ENCODE measurements at regions not wholly inside any gene's neighbourhood (a gene's known extent, or its start where the extent isn't known, plus 50 kb on each side); places are given as distances from the start of the nearest gene placed in this dataset.
A peak's percentile ranks its signal among the peaks of the same experiment; 100 is the strongest.

DNA sequence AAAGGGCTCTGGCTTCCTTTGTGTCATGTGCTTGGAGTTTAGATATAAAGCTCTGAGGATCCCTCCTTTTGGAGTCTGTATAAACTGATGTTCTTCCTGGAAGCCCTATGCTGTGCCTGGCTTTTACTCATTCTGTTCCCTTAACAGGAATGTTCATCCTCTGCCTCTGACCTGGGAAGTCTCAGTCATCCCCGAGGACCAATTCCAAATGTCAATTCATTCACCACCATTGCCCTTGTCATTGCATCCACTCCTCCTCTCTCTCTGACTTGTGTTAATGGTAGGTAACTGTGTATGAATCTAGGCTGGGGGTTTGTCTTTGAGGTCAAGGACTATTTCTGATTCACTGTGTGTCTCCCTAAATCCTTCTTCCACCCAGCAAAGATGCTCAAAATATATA lies 204.2 kb upstream of the CAMK1G start:
- DNase-seq (ENCODE audit: low spot score in 2 of 2) (no peak), ATAC-seq (no peak)
- Mint-ChIP-seq H3K9me3 (no peaks in the 10 kb centered on the region), H3K27ac (no peak overlapping the region), H3K36me3 (no peaks in the 10 kb centered on the region)

DNA sequence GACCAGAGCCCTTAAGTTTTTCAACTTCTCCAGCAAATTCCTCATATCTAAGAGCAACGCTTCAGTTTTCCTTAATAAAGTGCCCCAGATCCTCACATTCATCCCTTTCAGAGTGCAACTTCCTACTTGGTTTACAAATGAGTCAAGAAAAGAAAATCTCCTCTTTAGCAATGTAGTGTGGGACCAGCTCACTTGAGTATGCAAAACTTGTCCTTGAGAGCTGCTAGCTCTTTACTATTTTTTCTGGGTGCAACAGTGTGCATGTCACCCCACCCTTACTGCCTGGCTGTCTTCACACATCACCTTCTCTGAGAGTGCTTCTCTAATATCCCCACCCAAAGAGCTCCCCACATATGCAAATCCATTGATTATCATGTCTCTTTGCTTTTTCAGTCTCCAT lies 203.1 kb upstream of the CAMK1G start:
- Mint-ChIP-seq H3K36me3 (no peaks in the 10 kb centered on the region), H3K27ac (no peak overlapping the region), H3K9me3 (no peaks in the 10 kb centered on the region)
- no peak for DNase-seq (ENCODE audit: low spot score in 2 of 2)
- ATAC-seq: no peak

DNA sequence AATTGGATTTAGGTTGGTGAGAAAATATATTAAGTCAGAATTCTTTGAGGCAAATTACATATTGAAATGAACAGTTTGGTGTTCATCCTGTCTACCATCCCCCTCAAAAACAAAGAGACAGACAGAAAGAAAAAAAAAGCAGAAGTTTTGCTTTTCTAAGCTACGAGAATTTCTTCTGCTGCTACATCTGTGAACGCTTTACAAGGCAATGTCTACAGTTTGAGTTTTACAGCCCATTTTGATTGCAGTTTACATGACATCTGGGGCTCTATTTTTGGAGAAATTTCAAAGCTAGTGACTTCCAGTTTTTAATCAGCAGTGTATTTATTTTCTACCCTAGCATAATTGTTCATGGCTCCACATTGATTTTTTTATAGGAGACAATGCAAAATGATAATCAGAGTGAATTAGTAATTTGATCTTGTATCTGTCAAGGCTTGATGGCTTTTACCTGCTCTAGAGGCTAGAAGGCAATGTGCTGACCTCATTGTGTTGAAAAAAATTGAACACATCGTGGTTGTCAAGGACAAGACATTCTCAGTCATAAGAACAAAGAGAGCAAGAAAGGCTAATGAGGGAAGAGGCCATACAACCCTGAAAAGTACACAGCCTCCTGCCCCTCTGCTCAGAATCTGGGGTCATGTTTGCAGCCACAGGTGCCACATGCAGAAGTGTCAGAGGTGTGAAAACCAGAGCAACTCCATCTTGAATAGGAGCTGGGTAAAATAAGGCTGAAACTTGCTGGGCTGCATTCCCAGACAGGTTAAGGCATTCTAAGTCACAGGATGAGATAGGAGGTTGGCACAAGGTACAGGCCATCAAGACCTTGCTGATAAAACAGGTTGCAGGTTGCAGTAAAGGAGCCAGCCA lies 201.0 kb upstream of the CAMK1G start:
- no peak for ATAC-seq
- no peak for DNase-seq (ENCODE audit: low spot score in 2 of 2)
- H3K36me3 Mint-ChIP-seq: no peaks in the 10 kb centered on the region
- H3K9me3 Mint-ChIP-seq: no peaks in the 10 kb centered on the region
- no peak overlapping the region for H3K27ac Mint-ChIP-seq

DNA sequence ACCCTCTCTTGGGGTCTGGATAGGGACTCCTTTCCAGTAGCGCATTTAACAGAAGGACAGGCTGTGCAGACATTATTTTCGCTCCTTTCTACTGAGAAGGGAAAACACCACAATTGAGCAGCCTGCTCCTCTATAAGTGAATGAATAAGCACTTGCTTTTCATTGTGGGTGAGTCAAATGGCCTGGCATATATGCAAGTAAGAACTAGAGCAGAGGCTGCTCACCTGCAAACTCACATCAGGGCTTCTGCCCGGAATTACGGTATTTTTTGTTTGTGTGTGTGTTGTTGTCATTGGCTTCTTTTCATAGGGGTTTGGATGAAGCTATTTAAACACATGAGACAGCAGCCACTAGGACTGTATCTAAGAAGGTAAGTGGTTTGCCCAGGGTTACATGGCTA lies 200.1 kb upstream of the CAMK1G start:
- ATAC-seq: no peak
- no peak for DNase-seq (ENCODE audit: low spot score in 2 of 2)
- Mint-ChIP-seq H3K27ac (no peak overlapping the region), H3K36me3 (no peaks in the 10 kb centered on the region), H3K9me3 (no peaks in the 10 kb centered on the region)

DNA sequence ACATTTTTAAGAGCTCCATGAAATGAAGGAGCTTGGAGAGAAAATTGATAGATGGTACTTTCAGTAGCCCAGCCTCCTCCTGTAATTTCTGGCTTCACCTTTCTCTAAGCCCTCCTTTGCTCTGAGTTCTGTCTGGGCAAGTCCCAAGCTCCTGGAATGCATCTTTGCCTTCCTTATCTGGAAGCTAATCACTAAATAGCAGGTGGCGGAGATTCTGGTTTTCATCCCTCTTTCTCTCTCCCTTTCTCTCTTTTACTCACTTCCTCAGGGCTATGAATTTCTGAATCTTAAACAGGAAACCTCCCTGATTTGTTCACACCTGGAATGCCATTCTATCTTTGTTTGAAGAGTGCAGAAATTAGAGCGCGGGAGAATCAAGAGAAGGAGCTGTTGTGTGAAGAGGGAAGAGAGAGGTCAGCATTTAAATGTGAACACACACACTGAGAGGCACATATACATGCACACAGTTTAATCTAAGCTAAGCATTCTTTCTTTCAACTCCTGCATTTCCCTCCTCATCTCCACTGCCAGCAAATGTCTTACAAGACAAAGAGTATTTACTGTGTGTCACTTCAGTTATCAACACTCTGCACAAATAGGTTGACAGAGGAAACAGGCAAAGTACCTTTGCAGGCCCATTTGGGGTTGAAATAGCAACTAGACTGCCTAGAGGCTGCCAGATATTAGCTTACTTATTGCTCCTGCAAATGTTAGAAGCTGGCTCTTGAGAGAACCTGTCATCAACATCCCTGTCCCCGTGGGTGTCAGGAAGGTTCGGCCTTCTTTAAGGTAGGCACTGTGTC lies 199.4 kb upstream of the CAMK1G start:
- ATAC-seq: no peak
- H3K36me3 Mint-ChIP-seq: no peaks in the 10 kb centered on the region
- no peak overlapping the region for H3K27ac Mint-ChIP-seq
- H3K9me3 Mint-ChIP-seq: no peaks in the 10 kb centered on the region
- no peak for DNase-seq (ENCODE audit: low spot score in 2 of 2)

DNA sequence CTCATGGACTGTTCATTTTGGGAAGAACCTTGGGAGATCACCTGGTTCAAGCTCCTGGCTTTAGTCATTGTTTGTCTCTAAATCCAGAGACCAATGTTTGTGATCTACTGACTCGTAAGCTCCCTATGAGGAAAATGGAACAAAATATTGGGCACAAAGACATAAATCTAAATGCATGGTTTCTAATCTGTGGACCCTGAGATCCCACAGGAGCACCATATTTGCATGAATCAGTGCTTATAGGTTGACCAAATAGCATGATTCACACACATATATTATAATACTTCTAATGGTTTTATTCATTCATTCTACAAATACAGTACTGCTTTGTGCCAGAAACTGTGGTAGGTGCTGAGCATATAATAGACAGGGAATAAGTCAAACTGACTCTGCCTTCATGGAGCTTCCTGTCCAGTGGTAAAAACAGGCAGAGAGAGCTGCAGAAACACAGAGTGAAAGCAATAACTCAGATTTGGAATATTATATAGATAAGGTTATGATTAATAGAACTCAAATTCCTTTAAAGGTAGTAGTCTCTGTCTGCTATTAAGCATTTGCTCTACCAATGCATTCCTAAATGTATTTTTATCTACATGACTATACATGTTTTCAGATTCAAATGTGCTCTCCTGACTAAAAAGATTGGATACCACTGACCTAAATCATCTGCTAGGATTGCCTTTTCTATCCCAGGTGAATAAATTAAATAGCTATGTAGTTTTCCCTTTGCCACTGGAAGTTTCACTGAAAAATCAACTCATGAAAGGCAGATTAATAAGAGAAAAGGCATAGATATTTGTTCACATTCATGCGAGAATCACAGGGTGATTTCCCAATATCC lies 198.6 kb upstream of the CAMK1G start:
- H3K36me3 Mint-ChIP-seq: no peaks in the 10 kb centered on the region
- no peak for DNase-seq (ENCODE audit: low spot score in 2 of 2)
- no peaks in the 10 kb centered on the region for H3K9me3 Mint-ChIP-seq
- H3K27ac Mint-ChIP-seq: no peak overlapping the region
- ATAC-seq: no peak

DNA sequence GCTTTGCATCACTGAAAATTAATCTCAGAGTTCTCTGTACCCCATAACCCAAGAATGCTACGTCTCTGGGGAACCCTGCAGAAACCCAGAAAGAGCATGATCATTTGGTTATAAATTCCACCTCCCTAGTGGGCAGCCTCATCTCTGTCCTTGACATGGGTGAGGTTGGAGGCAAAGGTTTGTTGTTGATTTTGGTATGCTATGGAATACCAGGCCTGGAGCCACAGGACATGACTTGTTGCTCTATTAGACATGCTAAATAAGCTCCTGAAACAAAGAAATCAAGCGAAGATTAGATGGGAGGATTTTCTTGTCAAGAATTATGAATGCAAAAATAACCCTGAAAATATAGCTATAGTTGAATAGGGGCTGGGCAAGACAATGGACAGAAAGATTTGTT lies 197.4 kb upstream of the CAMK1G start:
- Mint-ChIP-seq H3K27ac (no peak overlapping the region), H3K9me3 (no peaks in the 10 kb centered on the region), H3K36me3 (no peaks in the 10 kb centered on the region)
- DNase-seq (ENCODE audit: low spot score in 2 of 2) (no peak), ATAC-seq (no peak)

DNA sequence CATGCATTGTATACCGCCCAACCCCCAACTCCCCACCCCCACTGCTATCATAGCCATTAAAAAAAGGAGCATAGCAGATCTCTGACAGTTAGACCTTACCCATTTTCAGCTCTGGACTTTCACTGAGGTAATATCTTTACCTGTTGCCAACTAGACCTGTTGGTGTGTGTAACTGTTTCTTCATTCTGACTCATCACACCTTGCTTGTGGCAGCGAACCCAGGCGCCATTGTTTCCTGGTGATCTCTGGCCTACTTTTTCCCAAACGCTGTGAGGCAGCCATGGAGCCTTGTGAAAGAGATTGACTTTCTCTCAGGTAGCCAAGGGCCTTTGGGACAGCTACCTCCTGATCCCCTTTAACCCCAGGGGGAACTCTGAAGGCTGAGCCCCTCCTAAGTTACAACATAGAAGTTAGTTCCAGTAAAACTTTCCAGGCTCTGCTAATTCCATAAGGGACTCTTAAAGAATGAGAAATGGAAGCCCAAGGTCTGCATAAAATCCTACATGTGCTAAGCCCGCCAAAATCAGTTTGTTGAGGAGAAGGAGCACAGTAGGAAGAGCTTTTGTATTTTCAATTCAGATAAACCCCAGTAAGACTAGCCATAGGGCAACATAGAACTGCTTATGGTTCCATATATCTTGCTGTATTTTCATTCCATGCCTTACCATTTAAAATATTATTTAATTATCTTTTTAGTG lies 196.1 kb upstream of the CAMK1G start:
- no peak for ATAC-seq

DNA sequence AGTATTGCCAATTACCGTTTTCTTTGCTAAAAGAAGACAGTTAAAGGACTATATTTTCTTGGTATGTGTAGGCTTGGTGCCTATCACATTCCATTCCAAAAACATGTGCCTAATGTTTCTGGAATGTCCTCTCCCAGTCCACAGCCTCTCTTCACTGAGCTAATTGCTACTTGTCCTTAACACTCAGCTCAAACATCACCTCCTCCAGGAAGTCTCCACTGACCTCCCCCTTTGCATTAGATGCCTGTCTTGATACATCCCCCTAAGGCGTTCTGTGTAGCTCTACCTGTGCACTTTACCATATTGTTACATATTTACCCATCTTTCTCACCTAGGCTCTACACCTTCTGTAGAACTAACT lies 195.6 kb upstream of the CAMK1G start:
- no peak overlapping the region for H3K27ac Mint-ChIP-seq
- H3K36me3 Mint-ChIP-seq: no peaks in the 10 kb centered on the region
- ATAC-seq (no peak), DNase-seq (ENCODE audit: low spot score in 2 of 2) (no peak)
- no peaks in the 10 kb centered on the region for H3K9me3 Mint-ChIP-seq

More for the DNA sequence above, 196.1 kb upstream of the CAMK1G start:
- no peak for DNase-seq (ENCODE audit: low spot score in 2 of 2)
- H3K9me3 Mint-ChIP-seq: no peaks in the 10 kb centered on the region
- no peak overlapping the region for H3K27ac Mint-ChIP-seq
- no peaks in the 10 kb centered on the region for H3K36me3 Mint-ChIP-seq

DNA sequence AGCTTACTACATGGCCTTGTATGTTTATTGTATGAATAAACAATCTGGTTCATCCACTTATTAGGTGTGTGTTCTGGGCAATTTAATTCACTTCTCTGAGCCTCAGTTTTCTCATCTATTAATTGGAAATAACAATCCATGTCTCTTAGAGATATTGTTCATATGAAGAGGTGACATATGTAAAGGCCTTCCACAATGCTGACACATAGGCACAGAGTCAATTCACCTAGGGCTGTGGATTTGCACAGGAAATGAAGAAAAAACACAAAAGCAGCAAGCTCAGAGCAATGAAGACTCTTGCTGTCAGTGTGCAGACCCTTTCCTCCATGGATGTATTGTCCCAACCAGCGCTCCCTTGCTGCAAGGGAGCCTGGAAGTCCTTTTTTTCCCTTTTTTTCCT lies 195.2 kb upstream of the CAMK1G start:
- H3K27ac Mint-ChIP-seq: no peak overlapping the region
- DNase-seq (ENCODE audit: low spot score in 2 of 2): no peak
- H3K9me3 Mint-ChIP-seq: no peaks in the 10 kb centered on the region
- no peaks in the 10 kb centered on the region for H3K36me3 Mint-ChIP-seq
- ATAC-seq: no peak

DNA sequence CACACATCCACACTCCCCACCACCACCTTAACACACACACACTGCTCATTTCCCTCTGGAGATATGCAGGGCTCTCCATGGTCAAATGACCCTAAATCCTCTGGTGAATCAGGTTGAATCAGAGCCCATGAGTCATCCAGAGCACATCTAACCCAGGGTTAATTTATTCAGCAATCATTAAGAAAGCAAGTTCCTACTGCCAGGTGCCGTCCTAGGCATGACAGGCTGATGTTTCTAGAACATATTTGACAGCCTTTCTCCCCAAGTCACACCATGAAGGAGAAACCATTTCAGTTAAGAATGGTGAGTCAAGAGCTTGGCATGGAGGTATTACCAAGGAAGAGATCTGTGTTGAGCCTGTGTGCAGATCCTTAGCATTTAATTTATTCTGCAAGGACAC lies 194.3 kb upstream of the CAMK1G start:
- H3K9me3 Mint-ChIP-seq: no peaks in the 10 kb centered on the region
- DNase-seq (ENCODE audit: low spot score in 2 of 2) (no peak), ATAC-seq (peak; percentile 52 to 81)
- H3K27ac Mint-ChIP-seq: no peak overlapping the region
- H3K36me3 Mint-ChIP-seq: no peaks in the 10 kb centered on the region

DNA sequence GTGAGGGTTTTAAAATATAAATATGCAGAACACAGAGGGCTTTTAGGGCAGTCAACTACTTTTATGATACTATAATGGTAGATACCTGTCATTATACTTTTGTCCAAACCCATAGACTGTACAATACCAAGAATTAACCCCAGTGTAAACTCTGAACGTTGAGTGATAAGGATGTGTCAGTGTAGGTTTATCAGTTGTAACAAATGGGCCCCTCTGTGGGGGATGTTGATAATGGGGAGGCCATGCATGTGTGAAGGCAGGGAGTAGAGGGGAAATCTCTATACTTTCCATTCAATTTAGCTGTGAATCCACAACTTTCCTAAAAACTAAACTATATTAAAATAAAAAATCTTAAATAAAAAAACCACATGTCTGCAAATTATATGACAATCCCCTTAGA lies 193.5 kb upstream of the CAMK1G start:
- no peaks in the 10 kb centered on the region for H3K36me3 Mint-ChIP-seq
- no peak overlapping the region for H3K27ac Mint-ChIP-seq
- no peak for ATAC-seq

DNA sequence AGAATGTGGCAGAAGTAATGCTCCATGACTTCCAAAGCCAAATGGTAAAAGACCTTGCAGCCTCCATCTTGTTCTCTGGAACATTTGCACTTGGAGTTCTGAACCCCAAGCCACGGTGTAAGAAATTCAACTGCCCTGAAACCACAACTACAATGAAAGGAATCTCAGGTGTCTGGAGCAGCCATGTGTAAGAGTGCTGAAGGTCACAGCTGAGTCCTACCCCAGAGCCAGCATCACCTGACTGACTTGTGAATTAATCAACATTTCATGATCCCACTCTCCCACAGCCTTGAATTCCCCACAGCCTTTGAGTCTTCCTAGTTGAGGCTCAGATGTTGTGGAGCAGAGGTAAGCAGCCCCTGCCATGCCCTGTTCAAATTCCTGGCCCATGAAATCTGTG lies 192.8 kb upstream of the CAMK1G start:
- Mint-ChIP-seq H3K27ac (no peak overlapping the region), H3K36me3 (no peaks in the 10 kb centered on the region), H3K9me3 (no peaks in the 10 kb centered on the region)
- no peak for ATAC-seq
- no peak for DNase-seq (ENCODE audit: low spot score in 2 of 2)

More for the DNA sequence above, 193.5 kb upstream of the CAMK1G start:
- DNase-seq (ENCODE audit: low spot score in 2 of 2): no peak
- H3K9me3 Mint-ChIP-seq: no peaks in the 10 kb centered on the region

DNA sequence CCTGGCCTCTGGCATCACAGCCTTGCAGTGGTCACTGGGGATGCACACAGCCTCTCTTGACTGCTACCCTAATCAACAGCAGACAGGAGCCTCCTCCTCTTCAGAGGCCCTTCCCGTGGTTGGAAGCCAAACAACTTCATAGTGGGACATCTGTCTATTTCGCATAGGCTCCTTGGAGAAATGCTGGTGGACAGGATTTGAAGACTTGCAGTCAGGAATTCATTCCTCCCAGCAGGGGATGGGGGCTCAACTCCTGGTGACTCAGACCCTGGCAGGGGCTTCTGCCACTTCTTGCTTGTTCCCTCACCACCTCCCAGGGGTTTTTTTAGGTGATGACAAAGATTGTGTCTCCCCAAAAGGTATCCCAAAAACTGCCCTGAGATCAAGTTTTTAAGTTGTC lies 191.7 kb upstream of the CAMK1G start:
- ATAC-seq: no peak
- H3K36me3 Mint-ChIP-seq: no peaks in the 10 kb centered on the region
- no peaks in the 10 kb centered on the region for H3K9me3 Mint-ChIP-seq
- no peak overlapping the region for H3K27ac Mint-ChIP-seq
- no peak for DNase-seq (ENCODE audit: low spot score in 2 of 2)

DNA sequence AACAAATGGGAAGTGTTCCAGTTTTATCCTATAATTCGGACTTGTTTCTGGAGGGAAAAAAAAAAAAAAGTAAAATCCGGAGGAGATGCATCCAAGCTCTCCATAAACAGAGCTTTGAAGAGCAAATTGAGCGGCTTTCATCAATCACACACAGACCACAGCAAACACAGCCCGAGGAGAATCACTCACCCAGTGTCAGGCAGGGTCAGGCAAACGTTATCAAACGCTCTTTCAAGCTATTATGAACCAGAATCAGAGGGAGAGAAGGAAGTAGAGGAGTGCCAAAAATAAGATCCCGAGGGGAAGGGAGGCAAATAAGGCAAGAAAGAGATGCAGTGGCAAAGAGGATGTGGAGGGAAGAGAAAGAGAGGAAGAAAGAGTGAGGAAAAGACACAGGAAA lies 188.3 kb upstream of the CAMK1G start:
- no peaks in the 10 kb centered on the region for H3K9me3 Mint-ChIP-seq
- H3K27ac Mint-ChIP-seq: no peak overlapping the region
- DNase-seq (ENCODE audit: low spot score in 2 of 2) (no peak), ATAC-seq (no peak)
- no peaks in the 10 kb centered on the region for H3K36me3 Mint-ChIP-seq

DNA sequence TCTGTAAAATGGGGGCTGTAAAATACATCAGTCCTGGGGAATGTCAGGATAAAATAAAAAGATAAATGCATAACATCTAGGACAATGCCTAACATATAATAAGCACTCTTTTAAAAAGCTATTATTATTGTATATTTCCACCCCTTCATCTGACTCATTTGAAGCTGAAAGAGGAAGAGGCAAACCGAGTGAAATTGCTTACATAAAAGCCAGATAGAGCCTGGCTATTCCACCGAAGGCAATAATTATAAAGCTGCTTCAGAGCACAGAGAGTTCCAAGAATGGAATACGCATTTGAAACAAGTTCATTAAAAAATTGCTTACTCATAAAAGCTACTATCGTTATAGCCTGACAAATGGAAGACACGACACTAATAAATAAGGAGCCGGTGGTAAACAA lies 186.1 kb upstream of the CAMK1G start:
- DNase-seq (ENCODE audit: low spot score in 2 of 2): no peak
- ATAC-seq: no peak

DNA sequence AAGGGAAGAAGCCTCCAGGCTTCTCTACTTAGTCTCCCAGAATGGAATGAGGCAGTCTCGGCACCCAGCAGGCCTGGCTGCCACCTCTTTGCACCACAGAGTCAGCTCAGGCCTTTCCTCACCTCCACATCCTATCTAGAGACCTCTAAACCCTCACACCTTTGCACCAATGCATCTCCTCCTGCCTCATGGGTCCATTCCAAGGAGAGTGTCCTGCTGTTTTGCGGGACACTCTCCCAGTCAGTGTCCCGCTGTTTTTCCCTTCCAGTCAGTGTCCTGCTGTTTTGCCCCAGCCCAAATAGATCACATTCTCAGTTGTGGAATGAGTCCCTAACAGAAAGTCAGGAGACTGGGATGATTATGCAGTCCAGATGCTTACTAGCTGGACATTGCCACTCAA lies 185.6 kb upstream of the CAMK1G start:
- no peaks in the 10 kb centered on the region for H3K36me3 Mint-ChIP-seq
- no peaks in the 10 kb centered on the region for H3K9me3 Mint-ChIP-seq
- ATAC-seq (no peak), DNase-seq (ENCODE audit: low spot score in 2 of 2) (no peak)
- H3K27ac Mint-ChIP-seq: no peak overlapping the region

More for the DNA sequence above, 186.1 kb upstream of the CAMK1G start:
- Mint-ChIP-seq H3K27ac (no peak overlapping the region), H3K36me3 (no peaks in the 10 kb centered on the region), H3K9me3 (no peaks in the 10 kb centered on the region)

Measured in activated naive CD4-positive, alpha-beta T cell treated with anti-CD3 and anti-CD28 coated beads, Interleukin-2, amount 50 U/mL, for 72 hours (primary cell).